GM21381 (cell line): ENCODE measurements at regions not wholly inside any gene's neighbourhood (a gene's known extent, or its start where the extent isn't known, plus 50 kb on each side); places are given as distances from the start of the nearest gene placed in this dataset.
"Not testable (repeated sequence)": the region's sequence is repeated elsewhere in the genome, so short reads cannot be mapped to it uniquely, and the experiment has no call there.

Experiments used
- ATAC-seq: cut with Tn5 transposase; IDR thresholded peaks from one replicate; pipeline ENCODE4 v1.9.1; 2021; ENCODE audit warnings: mild to moderate bottlenecking, moderate library complexity; ENCODE audit not compliant: unreplicated experiment

- ATAC-seq: not testable (repeated sequence)
These were observed 1272.9 kb upstream of the CITED2 start for GRCh38 chr6:140647322-140647721.

- no peak for ATAC-seq
These were observed 1269.6 kb upstream of the CITED2 start for GRCh38 chr6:140644017-140644416.

GRCh38 chr6:140641412-140641811, 1267.0 kb upstream of the CITED2 start:
- ATAC-seq: peak; percentile 72

DNA sequence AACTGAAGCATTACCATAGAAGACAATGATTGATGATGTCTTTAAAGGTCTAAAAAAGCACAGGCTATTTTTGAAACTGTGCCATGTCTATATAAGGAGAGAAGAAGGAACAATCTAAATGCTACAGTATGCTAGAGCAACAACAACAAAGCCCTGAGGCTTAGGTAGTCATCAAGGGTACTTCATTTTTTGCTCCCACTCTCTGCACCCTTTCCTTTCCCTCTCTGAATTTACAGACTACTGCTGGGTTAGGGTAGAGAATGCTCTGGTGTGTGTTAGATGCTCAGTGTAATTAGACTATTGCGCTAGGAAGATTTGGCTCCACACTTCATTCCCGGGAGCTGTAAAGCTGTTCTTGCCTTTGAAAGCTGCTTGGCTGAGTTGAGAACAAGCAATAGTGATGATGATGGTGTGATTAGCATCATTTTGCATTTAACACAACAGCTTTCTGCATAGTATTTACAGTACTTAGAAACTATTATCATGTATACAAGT, 1262.5 kb upstream of the CITED2 start:
- ATAC-seq: no peak

DNA sequence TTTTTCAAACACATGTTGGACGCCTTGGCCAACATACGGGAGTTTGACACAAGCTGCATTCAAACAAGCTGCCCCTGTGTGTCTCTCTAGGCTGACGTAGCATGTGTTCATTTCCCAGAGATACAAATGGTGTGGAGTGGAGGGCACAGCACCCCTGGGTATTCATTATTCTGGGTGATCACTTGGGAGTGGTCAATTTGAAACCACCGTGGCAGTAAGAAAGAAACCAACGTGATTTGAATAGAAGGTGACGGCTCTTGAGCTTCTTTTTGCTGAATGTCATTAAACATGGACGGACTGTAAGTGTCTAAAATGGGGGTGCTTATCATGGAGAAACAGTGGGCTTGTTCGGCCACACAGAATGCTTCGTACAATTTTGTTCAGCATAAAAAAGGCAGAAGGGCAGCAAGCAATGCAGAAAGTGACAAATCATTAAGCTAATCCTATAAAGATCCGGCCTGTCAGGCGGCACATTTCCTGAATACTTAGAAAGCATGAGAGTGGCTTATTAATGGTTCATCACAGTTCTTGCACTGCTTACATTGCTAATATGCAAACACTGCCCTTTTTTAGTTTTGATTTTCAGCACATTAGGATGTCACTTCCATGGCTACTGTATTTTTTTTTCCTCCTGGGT, 1261.9 kb upstream of the CITED2 start:
- ATAC-seq: no peak

DNA sequence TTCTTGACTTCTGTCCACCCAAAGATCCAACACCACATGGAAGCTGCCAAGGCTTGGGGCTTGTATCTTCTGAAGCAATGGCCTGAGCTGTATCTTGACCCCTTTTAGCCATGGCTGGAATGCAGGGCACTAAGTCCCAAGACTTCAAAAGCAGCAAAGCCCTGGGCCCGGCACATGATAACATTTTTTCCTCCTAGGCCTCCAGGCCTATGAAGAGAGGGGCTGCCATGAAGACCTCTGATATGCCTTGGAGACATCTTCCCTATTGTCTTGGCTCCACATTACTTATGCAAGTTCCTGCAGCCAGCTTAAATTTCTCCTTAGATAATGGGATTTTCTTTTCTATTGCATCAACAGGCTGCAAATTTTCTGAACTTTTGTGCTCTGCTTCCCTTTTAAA, 1252.6 kb upstream of the CITED2 start:
- ATAC-seq: no peak

- no peak for ATAC-seq
These were observed 1249.0 kb upstream of the CITED2 start for GRCh38 chr6:140623498-140623897.

- ATAC-seq: no peak
These were observed 1246.0 kb upstream of the CITED2 start for GRCh38 chr6:140620496-140620895.

DNA sequence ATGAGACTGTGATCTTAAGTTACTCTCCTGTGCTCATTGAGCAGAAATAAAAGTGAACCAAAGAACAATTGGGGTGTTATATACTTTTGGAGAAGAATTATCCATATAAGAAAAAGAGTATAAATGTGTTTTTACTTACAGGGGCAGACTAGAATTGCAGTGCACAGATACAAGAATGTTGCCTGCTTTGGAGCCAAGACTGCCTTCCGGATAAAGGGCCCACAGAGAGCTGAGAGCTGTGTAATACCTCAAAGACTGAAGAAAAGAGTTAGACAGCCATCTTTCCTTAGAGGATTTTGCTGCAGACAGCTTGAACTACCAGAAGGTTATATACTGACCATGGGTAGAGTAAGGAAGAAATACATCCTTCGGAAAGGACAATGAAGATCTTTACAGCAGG, 1235.5 kb upstream of the CITED2 start:
- ATAC-seq: no peak

GRCh38 chr6:140609321-140609720, 1234.9 kb upstream of the CITED2 start:
- no peak for ATAC-seq

DNA sequence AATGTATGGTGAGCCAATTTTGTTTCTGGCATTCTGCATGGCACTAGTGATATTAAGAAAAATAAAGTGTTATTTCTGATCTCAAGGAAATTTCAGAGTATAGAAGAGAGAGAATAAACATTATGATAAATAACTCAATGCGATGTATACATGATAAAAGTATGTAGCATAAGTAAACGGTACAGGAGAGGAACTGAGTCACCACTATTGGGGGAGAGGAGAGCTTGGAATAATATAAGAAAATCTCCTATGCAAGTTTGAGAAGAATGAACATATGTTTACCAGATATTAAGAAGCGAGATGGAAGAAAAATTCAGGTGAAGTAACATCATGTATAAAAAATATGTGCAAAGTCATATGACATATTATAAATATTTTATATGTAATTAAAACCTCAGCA, 1230.3 kb upstream of the CITED2 start:
- no peak for ATAC-seq

DNA sequence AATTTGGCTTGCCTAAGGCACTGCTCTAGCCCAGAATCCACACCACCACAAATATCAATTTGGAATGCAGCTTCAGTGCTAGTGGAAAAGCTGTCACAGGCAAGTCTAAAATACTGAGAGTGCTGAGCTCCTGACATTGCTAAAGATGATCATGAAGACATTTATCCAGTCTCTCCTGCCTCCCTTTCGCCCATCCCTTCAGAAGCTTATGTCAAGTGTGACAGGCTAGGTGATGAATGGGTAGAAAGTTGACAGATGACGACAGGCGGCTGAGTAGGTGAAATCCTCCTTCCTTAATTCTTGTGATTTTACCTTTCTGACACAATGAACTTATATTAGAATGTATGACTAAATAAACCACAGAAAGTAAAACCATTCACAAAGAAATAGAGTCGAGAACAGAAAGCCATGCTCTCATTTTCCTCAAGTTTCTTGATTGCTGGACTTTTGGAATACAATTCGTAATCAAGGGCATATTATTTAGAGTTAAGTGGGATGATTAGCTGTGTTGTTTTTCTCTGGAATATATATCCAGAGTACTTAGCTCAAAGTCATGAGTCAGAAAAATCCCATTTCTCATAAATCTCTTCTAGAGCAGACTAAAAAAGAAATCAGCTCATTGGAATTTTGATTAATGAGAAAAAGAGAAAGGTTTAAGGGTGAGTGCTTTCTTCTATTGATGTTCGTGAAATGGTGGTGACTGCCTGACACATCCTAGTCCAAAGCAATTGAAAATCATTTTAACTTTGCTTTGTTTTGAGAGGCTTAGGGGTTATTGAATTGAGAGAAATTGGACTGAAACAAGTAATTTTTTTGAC, 1228.2 kb upstream of the CITED2 start:
- no peak for ATAC-seq

DNA sequence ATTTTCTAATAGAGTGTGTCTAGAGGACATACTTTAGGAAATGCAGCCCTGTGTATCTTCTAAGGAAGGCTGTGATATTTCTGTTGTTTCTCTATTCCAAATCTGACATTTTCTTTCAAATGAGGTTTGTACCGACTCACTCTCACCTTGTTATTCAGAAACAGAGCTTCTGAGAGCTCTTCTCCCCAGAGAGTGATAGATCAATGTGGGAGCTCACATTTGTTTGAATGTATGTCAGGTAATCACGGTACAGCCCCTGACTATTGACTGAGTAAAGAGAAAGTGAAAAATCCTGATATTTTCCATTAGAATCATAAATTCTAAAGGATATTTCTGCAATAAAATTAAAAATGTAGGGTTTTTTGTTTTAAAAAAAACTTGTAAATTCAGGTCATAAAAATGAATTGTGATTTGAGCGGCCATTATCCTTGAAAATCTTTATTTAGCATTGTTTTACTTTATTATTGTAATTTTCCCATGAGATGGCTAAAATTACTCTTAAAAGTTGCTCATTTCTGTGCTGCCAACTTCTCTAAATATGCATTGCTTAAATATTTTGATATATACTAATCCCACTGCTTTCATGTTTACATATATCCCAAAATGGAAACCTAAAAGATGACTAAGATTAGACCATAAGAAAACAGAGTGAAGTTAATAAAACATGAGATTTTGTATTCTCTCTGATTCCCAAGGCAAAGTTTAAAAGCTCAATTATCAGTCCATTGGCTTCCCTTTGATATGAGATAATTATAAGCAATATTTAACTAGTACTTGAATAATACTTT, 1226.8 kb upstream of the CITED2 start:
- no peak for ATAC-seq

GRCh38 chr6:140599916-140600315, 1225.5 kb upstream of the CITED2 start:
- ATAC-seq: no peak

DNA sequence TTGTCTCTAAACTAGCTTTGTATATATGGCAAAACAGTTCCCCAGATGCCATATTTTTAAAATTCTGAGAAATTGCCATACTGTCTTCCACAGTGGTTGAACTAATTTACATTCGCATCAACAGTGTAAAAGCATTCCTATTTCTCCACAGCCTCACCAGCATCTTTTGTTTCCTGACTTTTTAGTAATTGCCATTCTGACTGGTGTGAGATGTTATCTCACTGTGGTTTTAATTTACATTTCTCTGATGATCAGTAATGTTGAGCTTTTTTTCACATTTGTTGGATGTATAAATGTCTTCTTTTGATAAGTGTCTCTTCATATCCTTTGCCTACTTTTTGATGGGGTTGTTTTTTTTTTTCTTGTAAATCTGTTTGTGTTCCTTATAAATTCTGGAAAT, 1222.7 kb upstream of the CITED2 start:
- no peak for ATAC-seq

DNA sequence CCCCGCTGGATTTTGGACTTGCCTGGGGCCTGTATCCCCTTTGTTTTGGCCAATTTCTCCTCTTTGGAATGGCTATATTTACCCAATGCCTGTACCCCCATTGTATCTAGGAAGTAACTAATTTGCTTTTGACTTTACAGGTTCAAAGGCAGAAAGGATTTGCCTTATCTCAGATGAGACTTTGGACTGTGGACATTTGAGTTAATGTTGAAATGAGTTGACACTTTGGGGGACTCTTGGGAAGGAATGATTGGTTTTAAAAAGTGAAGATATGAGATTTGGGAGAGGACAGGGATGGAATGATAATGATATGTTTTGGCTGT, 1220.3 kb upstream of the CITED2 start:
- no peak for ATAC-seq

GRCh38 chr6:140592877-140593276, 1218.4 kb upstream of the CITED2 start:
- no peak for ATAC-seq

- no peak for ATAC-seq
These were observed 1216.2 kb upstream of the CITED2 start for GRCh38 chr6:140590641-140591040.

DNA sequence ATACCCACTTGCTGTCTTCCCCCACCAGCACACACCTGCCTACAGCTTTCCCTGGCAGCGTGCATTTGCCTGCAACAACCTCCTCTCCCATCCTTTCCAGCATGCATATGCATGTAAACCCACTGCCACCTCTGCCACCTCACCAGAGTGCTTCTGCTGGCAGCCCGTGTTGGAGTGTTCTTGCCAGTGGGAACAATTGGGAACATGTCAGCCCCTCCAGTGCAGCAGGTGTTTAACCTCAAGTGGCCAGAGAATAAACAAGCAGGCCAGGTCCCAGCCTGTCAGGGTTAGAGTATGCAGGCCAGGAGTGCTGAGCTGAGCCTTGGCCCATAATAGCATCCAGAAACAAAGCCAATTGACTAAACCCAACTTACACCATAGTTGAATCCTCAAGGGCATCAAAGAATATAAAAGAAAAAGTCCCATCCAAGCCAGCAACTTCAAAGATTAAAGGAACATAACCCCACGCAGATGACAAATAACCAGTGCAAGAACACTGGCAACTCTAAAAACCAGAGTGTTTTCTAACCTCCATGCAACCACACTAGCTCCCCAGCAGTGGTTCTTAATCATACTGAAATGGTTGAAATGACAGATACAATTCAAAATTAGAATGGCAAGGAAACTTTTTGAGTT, 1212.1 kb upstream of the CITED2 start:
- peak; percentile 83 for ATAC-seq

DNA sequence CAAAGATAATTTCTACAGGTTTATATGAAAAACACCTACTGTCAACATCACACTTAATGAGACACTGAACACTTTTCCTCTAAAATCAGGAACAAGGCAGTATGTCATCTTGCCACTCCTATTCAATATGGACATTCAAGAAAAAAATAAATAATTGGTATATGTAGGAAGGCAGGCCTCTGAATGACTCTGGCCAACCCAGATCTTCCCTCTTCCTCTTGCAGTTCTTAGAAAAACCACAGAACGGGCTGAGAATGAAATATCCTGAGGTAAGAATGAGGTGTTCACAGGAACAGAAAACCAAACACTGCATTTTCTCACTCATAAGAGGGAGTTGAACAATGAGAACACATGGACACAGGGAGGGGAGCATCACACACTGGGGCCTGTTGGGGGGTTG, 1207.2 kb upstream of the CITED2 start:
- ATAC-seq: no peak

GRCh38 chr6:140579918-140580317, 1205.5 kb upstream of the CITED2 start:
- no peak for ATAC-seq
